Panc1 (cell line): ENCODE measurements at regions not wholly inside any gene's neighbourhood (a gene's known extent, or its start where the extent isn't known, plus 50 kb on each side); places are given as distances from the start of the nearest gene placed in this dataset.

Experiments used
- ATAC-seq: fragments of 200-7000 bp; cut with Tn5 transposase; 2 replicates; pipeline ENCODE4 v1.9.1; 2020; ENCODE audit warnings: mild to moderate bottlenecking, moderate library complexity
- BruUV-seq: library from RNA; stranded (reverse); fragments of 400-500 nt; replicated peaks from 2 replicates; lab custom pipeline; 2021; lab: Mats Ljungman, UMichigan
- CTCF ChIA-PET: fragments of 300-600 bp; sonication (Branson Sonifier 250); formaldehyde crosslinking; loops from one replicate; lab custom pipeline; 2022; ENCODE audit warnings: antibody characterized with exemption; lab: Charles Lee
- POLR2A ChIA-PET: fragments of 300-600 bp; sonication (Branson Sonifier 250); formaldehyde crosslinking; loops from one replicate; lab custom pipeline; 2022; ENCODE audit warnings: antibody characterized with exemption; lab: Charles Lee
- DNase-seq: peaks from one replicate; pipeline ENCODE4 v3.0.0-alpha.2; 2010; ENCODE audit warnings: low read depth, low spot score
- H3K27ac ChIP-seq: 2 replicates; pipeline ENCODE4 v1.5.1; 2011; ENCODE audit warnings: mild to moderate bottlenecking, low read length, inconsistent platforms
- H3K27me3 ChIP-seq: fragments of 200-500 bp; sonication (Bioruptor generic); 2 replicates; pipeline ENCODE4 v1.6.0; 2014; ENCODE audit warnings: low read length, inconsistent platforms; ENCODE audit not compliant: control insufficient read depth, insufficient read depth
- H3K36me3 ChIP-seq: fragments of 200-500 bp; sonication (Bioruptor generic); 2 replicates; pipeline ENCODE4 v1.5.1; 2014; ENCODE audit warnings: inconsistent platforms, mild to moderate bottlenecking, low read length, moderate library complexity; ENCODE audit not compliant: control insufficient read depth, insufficient read depth
- H3K4me1 ChIP-seq: 2 replicates; pipeline ENCODE4 v1.5.1; 2011; ENCODE audit warnings: inconsistent platforms, mild to moderate bottlenecking, low read length, moderate library complexity; ENCODE audit not compliant: control insufficient read depth, insufficient read depth
- H3K4me3 ChIP-seq, 2 experiments: 2 replicates each; pipeline ENCODE4 v1.5.1; 2011 to 2012; ENCODE audit warnings: low read depth in 2 of 2, low read length in 2 of 2, mild to moderate bottlenecking in 2 of 2, inconsistent platforms in 1 of 2, moderate library complexity in 1 of 2
- H3K9me3 ChIP-seq: fragments of 200-500 bp; sonication (Bioruptor generic); 2 replicates; pipeline ENCODE4 v1.5.1; 2014; ENCODE audit warnings: low read depth, mild to moderate bottlenecking, inconsistent platforms, low read length, moderate library complexity; ENCODE audit not compliant: control insufficient read depth, insufficient read depth
- POLR2AphosphoS5 ChIP-seq: IDR thresholded peaks from 2 replicates; pipeline ENCODE4 v1.6.1; 2012; ENCODE audit warnings: mild to moderate bottlenecking, low read depth, low read length, moderate library complexity
- SIN3A ChIP-seq: IDR thresholded peaks from 2 replicates; pipeline ENCODE4 v1.6.1; 2012; ENCODE audit warnings: low read depth, mild to moderate bottlenecking, low read length, moderate library complexity, borderline replicate concordance; ENCODE audit not compliant: insufficient read depth
- TCF7L2 ChIP-seq: IDR thresholded peaks from 2 replicates; pipeline ENCODE4 v1.6.1; 2011; ENCODE audit warnings: mild to moderate bottlenecking, low read depth, low read length, inconsistent platforms
- in situ Hi-C: cut with HindIII; loops from 2 replicates; pipeline ENCODE4 v1.10.0; 2016; ENCODE audit warnings: low sequenced_read_pairs, low pct_unique_long_range_greater_than_20kb
- intact Hi-C: fragments of 100-400 bp; cut with micrococcal nuclease; formaldehyde crosslinking; loops from one replicate; pipeline ENCODE4 v1.10.0; 2022; ENCODE audit not compliant: unreplicated experiment
- TF ChIP-seq, protein P1 (sequence below), 2 experiments: IDR thresholded peaks; 2 replicates each; pipeline ENCODE4 v1.6.1; 2011 to 2012; ENCODE audit warnings: low read depth in 2 of 2, control low read depth in 1 of 2, low read length in 1 of 2, mild to moderate bottlenecking in 1 of 2, moderate library complexity in 1 of 2; ENCODE audit not compliant: insufficient read depth in 1 of 2
- TF ChIP-seq, protein P2 (sequence below): fragments of 450-650 bp; IDR thresholded peaks from 2 replicates; pipeline ENCODE4 v1.5.1; 2017; ENCODE audit warnings: mild to moderate bottlenecking

DNA sequence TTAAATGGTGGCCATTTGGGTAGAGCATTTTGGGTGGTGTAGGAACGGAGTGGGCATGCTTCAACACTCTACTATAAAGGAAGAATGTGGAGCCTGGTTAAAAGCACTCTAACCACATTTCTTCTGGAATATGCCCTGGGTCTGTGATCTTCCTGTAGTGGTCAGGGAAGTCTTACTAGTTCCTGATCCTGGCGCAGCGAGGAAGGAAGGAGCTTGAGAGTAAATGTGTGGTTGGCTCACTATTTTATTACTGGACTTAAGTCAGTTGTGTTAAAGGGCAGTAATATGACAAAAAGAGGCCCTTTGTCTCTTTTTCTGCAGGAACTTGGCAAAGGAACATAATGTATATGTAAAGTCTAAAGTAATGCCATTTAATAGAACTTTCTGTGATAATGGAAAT lies 197.6 kb upstream of the ZPLD1 start:
- H3K27ac ChIP-seq: no peak overlapping the region
- no peak for TF ChIP-seq POLR2AphosphoS5
- TF ChIP-seq, protein P1, sequence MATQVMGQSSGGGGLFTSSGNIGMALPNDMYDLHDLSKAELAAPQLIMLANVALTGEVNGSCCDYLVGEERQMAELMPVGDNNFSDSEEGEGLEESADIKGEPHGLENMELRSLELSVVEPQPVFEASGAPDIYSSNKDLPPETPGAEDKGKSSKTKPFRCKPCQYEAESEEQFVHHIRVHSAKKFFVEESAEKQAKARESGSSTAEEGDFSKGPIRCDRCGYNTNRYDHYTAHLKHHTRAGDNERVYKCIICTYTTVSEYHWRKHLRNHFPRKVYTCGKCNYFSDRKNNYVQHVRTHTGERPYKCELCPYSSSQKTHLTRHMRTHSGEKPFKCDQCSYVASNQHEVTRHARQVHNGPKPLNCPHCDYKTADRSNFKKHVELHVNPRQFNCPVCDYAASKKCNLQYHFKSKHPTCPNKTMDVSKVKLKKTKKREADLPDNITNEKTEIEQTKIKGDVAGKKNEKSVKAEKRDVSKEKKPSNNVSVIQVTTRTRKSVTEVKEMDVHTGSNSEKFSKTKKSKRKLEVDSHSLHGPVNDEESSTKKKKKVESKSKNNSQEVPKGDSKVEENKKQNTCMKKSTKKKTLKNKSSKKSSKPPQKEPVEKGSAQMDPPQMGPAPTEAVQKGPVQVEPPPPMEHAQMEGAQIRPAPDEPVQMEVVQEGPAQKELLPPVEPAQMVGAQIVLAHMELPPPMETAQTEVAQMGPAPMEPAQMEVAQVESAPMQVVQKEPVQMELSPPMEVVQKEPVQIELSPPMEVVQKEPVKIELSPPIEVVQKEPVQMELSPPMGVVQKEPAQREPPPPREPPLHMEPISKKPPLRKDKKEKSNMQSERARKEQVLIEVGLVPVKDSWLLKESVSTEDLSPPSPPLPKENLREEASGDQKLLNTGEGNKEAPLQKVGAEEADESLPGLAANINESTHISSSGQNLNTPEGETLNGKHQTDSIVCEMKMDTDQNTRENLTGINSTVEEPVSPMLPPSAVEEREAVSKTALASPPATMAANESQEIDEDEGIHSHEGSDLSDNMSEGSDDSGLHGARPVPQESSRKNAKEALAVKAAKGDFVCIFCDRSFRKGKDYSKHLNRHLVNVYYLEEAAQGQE (IDR thresholded peaks at IDR 0.05; ENCODE audit: insufficient read depth in 1 of 2, low read depth in 2 of 2, low read length in 1 of 2): no peak
- TF ChIP-seq, protein P2, sequence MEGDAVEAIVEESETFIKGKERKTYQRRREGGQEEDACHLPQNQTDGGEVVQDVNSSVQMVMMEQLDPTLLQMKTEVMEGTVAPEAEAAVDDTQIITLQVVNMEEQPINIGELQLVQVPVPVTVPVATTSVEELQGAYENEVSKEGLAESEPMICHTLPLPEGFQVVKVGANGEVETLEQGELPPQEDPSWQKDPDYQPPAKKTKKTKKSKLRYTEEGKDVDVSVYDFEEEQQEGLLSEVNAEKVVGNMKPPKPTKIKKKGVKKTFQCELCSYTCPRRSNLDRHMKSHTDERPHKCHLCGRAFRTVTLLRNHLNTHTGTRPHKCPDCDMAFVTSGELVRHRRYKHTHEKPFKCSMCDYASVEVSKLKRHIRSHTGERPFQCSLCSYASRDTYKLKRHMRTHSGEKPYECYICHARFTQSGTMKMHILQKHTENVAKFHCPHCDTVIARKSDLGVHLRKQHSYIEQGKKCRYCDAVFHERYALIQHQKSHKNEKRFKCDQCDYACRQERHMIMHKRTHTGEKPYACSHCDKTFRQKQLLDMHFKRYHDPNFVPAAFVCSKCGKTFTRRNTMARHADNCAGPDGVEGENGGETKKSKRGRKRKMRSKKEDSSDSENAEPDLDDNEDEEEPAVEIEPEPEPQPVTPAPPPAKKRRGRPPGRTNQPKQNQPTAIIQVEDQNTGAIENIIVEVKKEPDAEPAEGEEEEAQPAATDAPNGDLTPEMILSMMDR: no peak
- TF ChIP-seq SIN3A: no peak
- no peak for TF ChIP-seq TCF7L2
- H3K9me3 ChIP-seq: no peaks in the 10 kb centered on the region
- H3K27me3 ChIP-seq: peaks cover 2% of the 10 kb centered on the region; the same call in 1 of the 2 replicates
- ChIA-PET POLR2A (no interaction called here), CTCF (interaction anchor here (0.8 to 1.0 kb wide), 2 partner anchors 292 to 299 kb away, joined by 3 to 9 read pairs; no protein-coding TSS in a partner anchor)
- no peaks in the 10 kb centered on the region for H3K4me1 ChIP-seq
- DNase-seq (no peak), ATAC-seq (no peak)
- in situ Hi-C loops: loop anchor here (25.0 kb wide), 1 partner anchor 300 kb away; no protein-coding TSS in a partner anchor
- H3K4me3 ChIP-seq: no peak overlapping the region
- BruUV-seq: no TSS peak
- no peaks in the 10 kb centered on the region for H3K36me3 ChIP-seq
- intact Hi-C loops: no loop called here

DNA sequence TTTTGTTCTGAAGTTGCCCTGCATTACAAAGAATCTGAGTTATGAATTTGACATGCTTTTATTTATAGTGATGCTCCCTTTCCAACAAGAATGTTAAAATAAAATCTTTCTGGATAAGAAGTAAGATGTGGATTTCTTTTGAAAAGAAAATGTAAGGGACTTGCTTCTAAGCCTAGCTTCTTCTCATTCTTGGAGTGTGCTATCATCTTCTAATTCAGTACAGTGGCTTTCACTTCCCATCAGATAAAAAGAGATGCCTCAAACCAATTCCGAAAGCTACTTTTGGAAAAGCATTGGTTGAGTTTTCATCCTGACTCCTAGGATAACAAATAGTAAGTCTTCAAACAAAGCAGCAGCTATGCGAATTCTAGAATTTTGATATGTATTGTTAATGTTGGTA lies 197.0 kb upstream of the ZPLD1 start:
- no TSS peak for BruUV-seq
- H3K9me3 ChIP-seq: no peaks in the 10 kb centered on the region
- POLR2A ChIA-PET: no interaction called here
- peaks cover 2% of the 10 kb centered on the region; the same call in 1 of the 2 replicates for H3K27me3 ChIP-seq
- in situ Hi-C loops (loop anchor here (25.0 kb wide), 1 partner anchor 299 kb away; no protein-coding TSS in a partner anchor), intact Hi-C loops (no loop called here)
- CTCF ChIA-PET: interaction anchor here (0.8 to 1.0 kb wide), 2 partner anchors 291 to 299 kb away, joined by 3 to 9 read pairs; no protein-coding TSS in a partner anchor
- ATAC-seq: no peak
- H3K4me1 ChIP-seq: no peaks in the 10 kb centered on the region
- no peak overlapping the region for H3K27ac ChIP-seq
- H3K4me3 ChIP-seq: no peak overlapping the region
- TF ChIP-seq, protein P1 (IDR thresholded peaks at IDR 0.05; ENCODE audit: insufficient read depth in 1 of 2, low read depth in 2 of 2, low read length in 1 of 2): no peak
- TF ChIP-seq, protein P2: no peak
- TF ChIP-seq POLR2AphosphoS5: no peak
- TF ChIP-seq SIN3A: no peak
- TF ChIP-seq TCF7L2: no peak
- DNase-seq: no peak
- H3K36me3 ChIP-seq: no peaks in the 10 kb centered on the region
